ENCODE measurements at regions not wholly inside any gene's neighbourhood (a gene's known extent, or its start where the extent isn't known, plus 50 kb on each side); places are given as distances from the start of the nearest gene placed in this dataset.
"Not testable (repeated sequence)": the region's sequence is repeated elsewhere in the genome, so short reads cannot be mapped to it uniquely, and the experiment has no call there.

- H3K27me3 ChIP-seq (replicated peaks; ENCODE audit: insufficient read depth, low read depth, low read length, poor library complexity): no peaks in the 10 kb centered on the region
- H3K4me3 ChIP-seq (ENCODE audit: low read depth, low read length, poor library complexity, severe bottlenecking): no peak overlapping the region
- H3K9me3 ChIP-seq (ENCODE audit: low read depth, low read length, poor library complexity, severe bottlenecking): no peaks in the 10 kb centered on the region
- H3K36me3 ChIP-seq (ENCODE audit: insufficient read depth, low read length, poor library complexity, severe bottlenecking): no peaks in the 10 kb centered on the region
- CTCF ChIA-PET: no interaction called here
- BruUV-seq (replicated peaks): no TSS peak
- no peaks in the 10 kb centered on the region for H3K4me1 ChIP-seq (ENCODE audit: insufficient read depth, low read length, poor library complexity, severe bottlenecking)
- intact Hi-C loops (cut with micrococcal nuclease; ENCODE audit: unreplicated experiment): no loop called here
- no peak overlapping the region for H3K27ac ChIP-seq (ENCODE audit: low read depth, low read length, poor library complexity, severe bottlenecking)
- DNase-seq (ENCODE audit: low spot score): no peak
- TF ChIP-seq, protein P1, sequence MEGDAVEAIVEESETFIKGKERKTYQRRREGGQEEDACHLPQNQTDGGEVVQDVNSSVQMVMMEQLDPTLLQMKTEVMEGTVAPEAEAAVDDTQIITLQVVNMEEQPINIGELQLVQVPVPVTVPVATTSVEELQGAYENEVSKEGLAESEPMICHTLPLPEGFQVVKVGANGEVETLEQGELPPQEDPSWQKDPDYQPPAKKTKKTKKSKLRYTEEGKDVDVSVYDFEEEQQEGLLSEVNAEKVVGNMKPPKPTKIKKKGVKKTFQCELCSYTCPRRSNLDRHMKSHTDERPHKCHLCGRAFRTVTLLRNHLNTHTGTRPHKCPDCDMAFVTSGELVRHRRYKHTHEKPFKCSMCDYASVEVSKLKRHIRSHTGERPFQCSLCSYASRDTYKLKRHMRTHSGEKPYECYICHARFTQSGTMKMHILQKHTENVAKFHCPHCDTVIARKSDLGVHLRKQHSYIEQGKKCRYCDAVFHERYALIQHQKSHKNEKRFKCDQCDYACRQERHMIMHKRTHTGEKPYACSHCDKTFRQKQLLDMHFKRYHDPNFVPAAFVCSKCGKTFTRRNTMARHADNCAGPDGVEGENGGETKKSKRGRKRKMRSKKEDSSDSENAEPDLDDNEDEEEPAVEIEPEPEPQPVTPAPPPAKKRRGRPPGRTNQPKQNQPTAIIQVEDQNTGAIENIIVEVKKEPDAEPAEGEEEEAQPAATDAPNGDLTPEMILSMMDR (conservative IDR thresholded peaks at IDR 0.05; ENCODE audit: low read depth, low read length): no peak
- no peak for TF ChIP-seq EZH2 (IDR thresholded peaks at IDR 0.05; ENCODE audit: borderline replicate concordance, low read depth, low read length, poor library complexity, severe bottlenecking)
- POLR2A ChIA-PET (ENCODE audit: low non-redundant PET): no interaction called here
Observed at GRCh38 chr1:101595881-101596374, 359.1 kb downstream of the S1PR1 start.

DNA sequence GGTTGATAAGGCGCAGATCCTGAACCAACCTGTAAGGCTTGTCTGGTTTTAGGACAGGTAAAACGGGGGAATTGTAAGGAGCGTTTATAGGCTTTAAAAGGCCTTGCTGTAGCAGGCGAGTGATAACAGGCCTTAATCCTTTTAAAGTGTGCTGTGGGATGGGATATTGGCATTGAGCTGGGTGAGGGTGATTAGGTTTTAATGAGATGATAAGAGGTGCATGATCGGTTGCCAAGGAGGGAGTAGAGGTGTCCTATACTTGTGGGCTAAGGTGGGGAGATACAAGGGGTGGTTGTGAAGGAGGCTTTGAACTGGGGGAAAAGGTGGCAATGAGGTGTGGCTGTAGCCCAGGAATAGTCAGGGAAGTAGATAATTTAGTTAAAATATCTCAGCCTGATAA is 363.8 kb downstream of the S1PR1 start:
- BruUV-seq (replicated peaks); H3K4me3 ChIP-seq (ENCODE audit: low read depth, low read length, poor library complexity, severe bottlenecking); intact Hi-C loops (cut with micrococcal nuclease; ENCODE audit: unreplicated experiment); POLR2A ChIA-PET (ENCODE audit: low non-redundant PET); H3K36me3 ChIP-seq (ENCODE audit: insufficient read depth, low read length, poor library complexity, severe bottlenecking); H3K9me3 ChIP-seq (ENCODE audit: low read depth, low read length, poor library complexity, severe bottlenecking); H3K27ac ChIP-seq (ENCODE audit: low read depth, low read length, poor library complexity, severe bottlenecking); CTCF ChIA-PET; H3K27me3 ChIP-seq (replicated peaks; ENCODE audit: insufficient read depth, low read depth, low read length, poor library complexity); DNase-seq (ENCODE audit: low spot score); H3K4me1 ChIP-seq (ENCODE audit: insufficient read depth, low read length, poor library complexity, severe bottlenecking): not testable (repeated sequence)

DNA sequence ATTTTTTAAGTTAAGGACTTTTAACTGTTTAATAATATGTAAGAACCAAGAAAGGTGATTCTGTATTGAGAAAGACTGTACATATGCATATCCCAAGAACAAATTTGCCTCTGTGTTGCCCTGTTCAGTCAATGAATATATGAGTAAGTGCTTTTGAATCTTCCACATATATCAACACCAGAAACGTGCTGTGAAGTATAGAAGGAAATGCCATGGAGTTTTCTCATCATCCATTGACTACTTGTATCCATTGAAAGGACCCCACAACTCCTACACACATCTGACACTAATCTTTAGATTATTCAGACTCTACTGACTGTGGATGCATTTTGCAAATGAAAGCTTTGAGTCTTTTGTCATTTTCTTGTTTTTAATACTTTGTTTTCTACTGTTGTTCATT is 366.9 kb downstream of the S1PR1 start:
- H3K36me3 ChIP-seq (ENCODE audit: insufficient read depth, low read length, poor library complexity, severe bottlenecking): no peaks in the 10 kb centered on the region
- H3K9me3 ChIP-seq (ENCODE audit: low read depth, low read length, poor library complexity, severe bottlenecking): no peaks in the 10 kb centered on the region
- intact Hi-C loops (cut with micrococcal nuclease; ENCODE audit: unreplicated experiment): no loop called here
- no peaks in the 10 kb centered on the region for H3K27me3 ChIP-seq (replicated peaks; ENCODE audit: insufficient read depth, low read depth, low read length, poor library complexity)
- H3K27ac ChIP-seq (ENCODE audit: low read depth, low read length, poor library complexity, severe bottlenecking): no peak overlapping the region
- BruUV-seq (replicated peaks): no TSS peak
- ChIA-PET CTCF (no interaction called here), POLR2A (ENCODE audit: low non-redundant PET) (no interaction called here)
- H3K4me3 ChIP-seq (ENCODE audit: low read depth, low read length, poor library complexity, severe bottlenecking): no peak overlapping the region
- TF ChIP-seq EZH2 (IDR thresholded peaks at IDR 0.05; ENCODE audit: borderline replicate concordance, low read depth, low read length, poor library complexity, severe bottlenecking): no peak
- TF ChIP-seq, protein P1 (conservative IDR thresholded peaks at IDR 0.05; ENCODE audit: low read depth, low read length): no peak
- peak; percentile 20 for DNase-seq (ENCODE audit: low spot score)
- H3K4me1 ChIP-seq (ENCODE audit: insufficient read depth, low read length, poor library complexity, severe bottlenecking): peaks cover 4% of the 10 kb centered on the region

DNA sequence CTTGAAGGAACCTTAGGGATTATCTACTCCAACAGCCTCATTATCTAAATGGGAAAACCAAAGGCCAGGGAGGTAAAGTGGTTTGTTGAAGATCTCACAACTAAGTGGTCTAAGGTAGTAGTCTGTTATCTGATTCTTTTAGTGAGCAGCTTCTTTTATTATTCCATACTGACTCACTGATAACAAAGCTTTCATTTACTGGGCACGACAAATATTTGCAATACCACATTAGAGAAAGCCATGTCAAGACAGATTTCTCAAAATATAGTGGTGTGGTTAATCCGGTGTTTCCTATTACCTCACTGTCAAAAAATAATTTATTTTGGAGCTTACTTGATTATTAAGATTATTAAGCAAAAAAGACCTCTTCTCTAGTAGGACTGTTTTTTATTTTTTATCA is 369.1 kb downstream of the S1PR1 start:
- no TSS peak for BruUV-seq (replicated peaks)
- intact Hi-C loops (cut with micrococcal nuclease; ENCODE audit: unreplicated experiment): no loop called here
- ChIA-PET CTCF (no interaction called here), POLR2A (ENCODE audit: low non-redundant PET) (no interaction called here)
- no peaks in the 10 kb centered on the region for H3K27me3 ChIP-seq (replicated peaks; ENCODE audit: insufficient read depth, low read depth, low read length, poor library complexity)
- H3K27ac ChIP-seq (ENCODE audit: low read depth, low read length, poor library complexity, severe bottlenecking): no peak overlapping the region
- H3K4me3 ChIP-seq (ENCODE audit: low read depth, low read length, poor library complexity, severe bottlenecking): no peak overlapping the region
- no peak for DNase-seq (ENCODE audit: low spot score)
- H3K36me3 ChIP-seq (ENCODE audit: insufficient read depth, low read length, poor library complexity, severe bottlenecking): no peaks in the 10 kb centered on the region
- peaks cover 14% of the 10 kb centered on the region for H3K9me3 ChIP-seq (ENCODE audit: low read depth, low read length, poor library complexity, severe bottlenecking)
- TF ChIP-seq EZH2 (IDR thresholded peaks at IDR 0.05; ENCODE audit: borderline replicate concordance, low read depth, low read length, poor library complexity, severe bottlenecking): no peak
- TF ChIP-seq, protein P1 (conservative IDR thresholded peaks at IDR 0.05; ENCODE audit: low read depth, low read length): no peak
- peaks cover 4% of the 10 kb centered on the region for H3K4me1 ChIP-seq (ENCODE audit: insufficient read depth, low read length, poor library complexity, severe bottlenecking)
